GM18507 (cell line): ENCODE measurements at regions not wholly inside any gene's neighbourhood (a gene's known extent, or its start where the extent isn't known, plus 50 kb on each side); places are given as distances from the start of the nearest gene placed in this dataset.
"Not testable (repeated sequence)": the region's sequence is repeated elsewhere in the genome, so short reads cannot be mapped to it uniquely, and the experiment has no call there.

Source experiments
- DNase-seq: peaks from one replicate; pipeline ENCODE4 v3.0.0; 2011; ENCODE audit warnings: low read depth; ENCODE audit not compliant: insufficient read length; ENCODE audit errors: extremely low spot score
- FAIRE-seq: peaks from 2 replicates; lab custom pipeline; 2011; peaks lifted over from hg19 to GRCh38; lab: Jason Lieb, UNC

GRCh38 chr3:80701349-80701748 lies 933.6 kb upstream of the ROBO1 start:
- FAIRE-seq = no peak
- DNase-seq = no peak

GRCh38 chr3:80697291-80697690 lies 929.5 kb upstream of the ROBO1 start:
- FAIRE-seq (no peak), DNase-seq (no peak)

- no peak for DNase-seq
- FAIRE-seq = no peak
These were observed 928.5 kb upstream of the ROBO1 start for GRCh38 chr3:80696280-80696679.

GRCh38 chr3:80688814-80689213 lies 921.0 kb upstream of the ROBO1 start:
- DNase-seq (no peak), FAIRE-seq (no peak)

- no peak for FAIRE-seq
- DNase-seq = no peak
These were observed 915.2 kb upstream of the ROBO1 start for GRCh38 chr3:80682951-80683350.

DNA sequence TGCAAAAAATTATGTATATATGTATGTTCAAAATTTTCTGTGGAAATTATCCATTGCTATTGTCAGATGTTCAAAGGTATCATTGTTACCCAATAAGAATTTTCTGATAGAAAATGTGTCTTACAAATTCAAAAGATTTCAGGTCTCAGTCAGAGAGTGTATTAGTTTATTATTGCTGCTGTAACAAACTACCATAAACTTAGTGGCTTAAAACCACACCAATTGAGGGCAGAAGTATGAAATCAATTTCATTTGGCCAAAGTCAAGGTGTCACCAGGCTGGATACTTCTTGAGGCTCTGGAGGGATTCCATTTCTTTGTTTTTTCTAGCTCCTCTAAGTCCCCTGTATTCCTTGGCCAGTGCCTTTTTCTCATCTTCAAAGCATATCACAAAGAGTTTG lies 914.4 kb upstream of the ROBO1 start:
- DNase-seq (no peak), FAIRE-seq (no peak)

- no peak for FAIRE-seq
- no peak for DNase-seq
These were observed 910.0 kb upstream of the ROBO1 start for GRCh38 chr3:80677796-80678195.

DNA sequence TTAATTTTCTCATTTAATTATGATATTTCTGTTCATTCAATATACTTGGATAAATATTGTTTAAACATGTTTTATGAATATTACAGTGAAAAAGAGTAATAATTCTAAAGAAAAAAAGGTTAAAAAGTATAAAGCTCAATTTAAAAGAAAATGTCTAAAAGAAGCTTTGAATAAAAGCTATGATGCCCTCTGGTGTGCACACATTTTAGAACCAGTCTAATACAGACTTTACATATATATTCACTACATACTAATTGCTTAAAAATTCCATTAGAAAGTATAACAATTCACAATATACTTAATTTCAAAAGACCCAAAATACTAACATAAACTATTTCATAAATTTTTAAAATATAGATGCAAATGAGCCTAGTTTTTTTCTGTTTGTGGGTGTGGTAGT lies 909.1 kb upstream of the ROBO1 start:
- FAIRE-seq (no peak), DNase-seq (no peak)

GRCh38 chr3:80676261-80676660 lies 908.5 kb upstream of the ROBO1 start:
- DNase-seq = no peak
- FAIRE-seq = no peak

DNA sequence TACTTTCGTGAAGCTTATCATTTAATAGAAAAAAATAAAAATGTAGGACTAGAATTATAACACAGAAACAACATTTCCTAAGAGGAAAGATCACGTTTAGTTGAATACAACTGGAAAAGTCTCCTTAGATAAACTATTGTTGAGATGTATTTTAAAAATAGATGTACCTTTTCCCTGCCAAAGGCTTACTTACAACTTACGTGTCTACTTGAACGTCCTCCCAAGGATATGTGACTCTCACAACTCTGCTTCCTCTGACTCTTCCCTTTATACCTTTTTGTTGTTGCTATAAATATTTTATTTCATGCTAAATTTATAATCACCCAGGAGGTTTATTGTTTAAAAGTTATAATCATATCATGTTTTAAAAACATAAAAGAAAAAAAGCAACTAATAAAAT lies 908.0 kb upstream of the ROBO1 start:
- DNase-seq = no peak
- FAIRE-seq = no peak

- no peak for FAIRE-seq
- DNase-seq = no peak
These were observed 900.9 kb upstream of the ROBO1 start for GRCh38 chr3:80668600-80669294.

DNA sequence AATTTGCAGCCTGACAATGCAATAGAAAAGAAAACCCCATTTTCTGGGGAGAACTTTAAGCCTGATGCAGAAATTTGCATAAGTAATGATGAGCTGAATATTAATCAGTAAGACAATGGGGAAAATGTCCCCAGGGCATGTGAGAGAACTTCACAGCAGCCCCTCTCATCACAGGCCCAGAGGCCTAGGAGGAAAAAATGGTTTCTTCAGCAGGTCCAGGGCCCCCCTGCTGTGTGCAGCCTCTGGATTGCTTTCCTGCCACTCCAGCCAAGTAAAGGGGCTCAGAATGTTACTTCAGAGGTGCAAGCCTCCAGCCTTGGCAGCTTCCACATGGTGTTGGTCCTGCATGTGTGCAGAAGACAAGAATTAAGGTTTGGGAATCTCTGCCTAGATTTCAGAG lies 900.3 kb upstream of the ROBO1 start:
- DNase-seq (no peak), FAIRE-seq (no peak)

GRCh38 chr3:80663426-80663825 lies 895.6 kb upstream of the ROBO1 start:
- DNase-seq (no peak), FAIRE-seq (no peak)

DNA sequence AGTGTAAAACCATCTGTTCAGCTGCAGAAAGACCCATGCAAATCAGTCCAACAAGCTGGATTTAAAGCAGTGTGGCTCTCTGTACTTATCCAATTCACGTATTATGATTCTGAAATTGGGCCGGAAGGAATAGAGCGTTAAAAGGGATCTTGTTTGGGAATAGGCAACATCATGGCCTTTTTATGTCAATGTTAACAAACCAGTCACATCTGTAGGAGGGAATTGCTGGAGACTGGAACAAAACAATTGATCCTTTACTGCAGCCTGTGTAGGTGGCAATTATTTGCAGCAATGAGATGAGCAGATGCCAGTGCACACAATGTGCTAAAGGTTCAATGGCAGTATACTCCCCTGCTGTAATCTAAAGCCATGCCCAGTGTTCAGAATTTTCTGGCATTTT lies 887.4 kb upstream of the ROBO1 start:
- DNase-seq = no peak

DNA sequence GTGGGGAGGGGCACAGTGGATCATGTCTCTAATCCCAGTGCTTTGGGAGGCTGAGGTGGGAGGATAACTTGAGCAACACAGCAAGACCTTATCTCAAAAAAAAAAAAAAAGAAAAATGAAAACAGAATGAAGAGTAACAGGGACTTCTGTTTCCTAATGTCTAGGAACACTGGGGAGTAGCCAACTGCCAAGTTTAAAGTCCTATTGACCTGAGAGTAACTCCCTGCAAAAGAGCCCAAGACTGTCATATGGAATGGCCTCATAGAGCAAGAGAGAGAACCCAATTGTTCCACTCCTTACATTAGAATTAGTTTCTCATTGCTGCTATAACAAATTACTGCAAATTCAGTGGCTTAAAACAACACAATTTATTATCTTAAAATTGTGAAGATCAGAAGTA lies 881.4 kb upstream of the ROBO1 start:
- DNase-seq (no peak), FAIRE-seq (no peak)

More for the DNA sequence above, 887.4 kb upstream of the ROBO1 start:
- FAIRE-seq = no peak

DNA sequence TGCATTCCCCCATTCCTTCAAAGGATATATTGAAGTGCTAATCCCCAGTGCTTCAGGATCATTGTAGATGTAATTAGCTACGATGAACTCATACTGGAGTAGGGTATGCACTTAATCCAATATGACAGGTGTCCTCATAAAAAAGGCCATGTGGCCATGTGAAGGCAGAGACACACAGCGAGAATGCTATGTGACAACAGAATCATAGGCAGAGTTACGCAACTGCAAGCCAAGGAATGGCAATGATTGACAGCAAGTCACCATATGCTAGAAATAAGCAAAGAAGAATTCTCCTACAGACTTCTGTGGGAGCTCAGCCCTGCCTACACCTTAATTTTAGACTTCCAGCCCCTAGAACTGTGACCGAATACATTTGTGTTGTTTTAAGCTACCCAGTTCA lies 875.6 kb upstream of the ROBO1 start:
- FAIRE-seq (no peak), DNase-seq (no peak)

- DNase-seq (no peak), FAIRE-seq (no peak)
These were observed 850.8 kb upstream of the ROBO1 start for GRCh38 chr3:80618295-80619256.

- FAIRE-seq (no peak), DNase-seq (no peak)
These were observed 844.6 kb upstream of the ROBO1 start for GRCh38 chr3:80612366-80612765.

DNA sequence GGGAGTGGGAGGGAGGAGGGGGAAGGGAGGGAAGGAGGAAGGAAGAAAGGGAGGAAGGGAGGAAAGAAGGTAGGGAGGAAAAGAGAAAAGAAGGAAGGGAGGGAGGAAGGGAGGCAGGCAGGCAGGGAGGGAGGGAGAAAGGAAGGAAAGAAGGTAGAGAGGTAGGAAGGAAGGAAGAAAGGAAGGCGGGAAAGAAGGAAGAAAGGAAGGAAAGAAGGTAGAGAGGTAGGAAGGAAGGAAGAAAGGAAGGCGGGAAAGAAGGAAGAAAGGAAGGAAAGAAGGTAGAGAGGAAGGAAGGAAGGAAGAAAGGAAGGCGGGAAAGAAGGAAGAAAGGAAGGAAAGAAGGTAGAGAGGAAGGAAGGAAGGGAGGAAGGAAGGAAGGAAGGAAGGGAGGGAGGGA lies 840.3 kb upstream of the ROBO1 start:
- DNase-seq, FAIRE-seq: not testable (repeated sequence)

DNA sequence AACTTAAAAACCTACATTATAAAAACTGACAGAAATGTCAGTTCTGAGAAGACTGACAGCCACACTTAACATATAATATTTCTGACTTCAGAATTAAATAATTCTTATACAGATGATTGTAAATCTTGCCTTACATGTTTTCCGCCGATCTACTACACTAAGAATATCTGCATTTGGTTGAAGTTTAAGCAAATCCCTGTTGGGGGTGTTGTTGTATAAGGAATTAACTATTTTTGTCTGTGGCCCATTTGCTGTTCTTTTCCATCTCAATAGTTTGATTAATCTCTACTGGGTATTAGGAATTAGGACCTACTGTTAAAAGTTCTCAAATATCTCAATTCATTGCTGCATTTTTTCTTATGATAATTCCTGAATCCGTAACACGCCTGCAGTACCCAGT lies 838.3 kb upstream of the ROBO1 start:
- FAIRE-seq = no peak
- DNase-seq = no peak

- DNase-seq (no peak), FAIRE-seq (no peak)
These were observed 833.7 kb upstream of the ROBO1 start for GRCh38 chr3:80601479-80601878.
